Esophagus muscularis mucosa (tissue), 4 donors: ENCODE measurements at regions not wholly inside any gene's neighbourhood (a gene's known extent, or its start where the extent isn't known, plus 50 kb on each side); places are given as distances from the start of the nearest gene placed in this dataset.
A peak's percentile ranks its signal among the peaks of the same experiment; 100 is the strongest.

ENCODE experiments used
- DNase-seq: peaks from one replicate; pipeline ENCODE4 v3.0.0-alpha.2; 2017; ENCODE audit errors: extremely low spot score
- H3K27ac ChIP-seq, 4 donors: fragments of 200-600 bp; sonication (generic); replicated peaks in 1 of 4; 1 replicate in 3 of 4; 2 replicates in 1 of 4; pipeline ENCODE4 v1.5.1; 2016 to 2019; ENCODE audit warnings: mild to moderate bottlenecking in 1 of 4
- H3K27me3 ChIP-seq, 4 donors: fragments of 200-600 bp; sonication (generic); one replicate each; pipeline versions ENCODE4 v1.5.1 to v1.6.0; 2016 to 2019
- H3K36me3 ChIP-seq, 4 donors: fragments of 200-600 bp; sonication (generic); one replicate each; pipeline ENCODE4 v1.5.1; 2016 to 2019
- H3K4me1 ChIP-seq, 4 donors: fragments of 200-600 bp; sonication (generic); one replicate each; pipeline ENCODE4 v1.5.1; 2016 to 2019
- H3K4me3 ChIP-seq, 4 donors: fragments of 200-600 bp; sonication (generic); 1 replicate in 2 of 4; 2 replicates in 2 of 4; pipeline ENCODE4 v1.5.1; 2016 to 2019; ENCODE audit warnings: mild to moderate bottlenecking in 4 of 4, moderate library complexity in 1 of 4
- H3K9me3 ChIP-seq, 4 donors: fragments of 200-600 bp; sonication (generic); 1 replicate in 3 of 4; 2 replicates in 1 of 4; pipeline ENCODE4 v1.5.1; 2016 to 2019
- EP300 ChIP-seq: sonication (generic); formaldehyde crosslinking; IDR thresholded peaks from one replicate; pipeline ENCODE4 v1.6.1; 2017; ENCODE audit warnings: antibody characterized with exemption
- POLR2A ChIP-seq: fragments of 450-650 bp; IDR thresholded peaks from one replicate; pipeline ENCODE4 v1.6.1; 2017; ENCODE audit warnings: antibody characterized with exemption, moderate library complexity, mild to moderate bottlenecking, low read depth
- POLR2AphosphoS5 ChIP-seq, 2 donors: sonication (generic); formaldehyde crosslinking; IDR thresholded peaks; one replicate each; pipeline ENCODE4 v1.6.1; 2017; ENCODE audit warnings: antibody characterized with exemption in 2 of 2
- WGBS: methylation state at CpG from one replicate; pipeline ENCODE4 v1.1.5; 2018; 5-methylcytosine and 5-hydroxymethylcytosine counted together
- intact Hi-C: fragments of 100-400 bp; cut with DNase I; formaldehyde crosslinking; loops from one replicate; pipeline ENCODE4 v1.15.1; 2023
- TF ChIP-seq, protein P1 (sequence below), 3 experiments: fragments of 200-600 bp in 2 of 3; fragments of 450-650 bp in 1 of 3; sonication (generic) in 2 of 3; IDR thresholded peaks; one replicate each; pipeline ENCODE4 v1.5.1; 2017 to 2019; ENCODE audit warnings: antibody characterized with exemption in 3 of 3, mild to moderate bottlenecking in 2 of 3, moderate library complexity in 1 of 3

DNA sequence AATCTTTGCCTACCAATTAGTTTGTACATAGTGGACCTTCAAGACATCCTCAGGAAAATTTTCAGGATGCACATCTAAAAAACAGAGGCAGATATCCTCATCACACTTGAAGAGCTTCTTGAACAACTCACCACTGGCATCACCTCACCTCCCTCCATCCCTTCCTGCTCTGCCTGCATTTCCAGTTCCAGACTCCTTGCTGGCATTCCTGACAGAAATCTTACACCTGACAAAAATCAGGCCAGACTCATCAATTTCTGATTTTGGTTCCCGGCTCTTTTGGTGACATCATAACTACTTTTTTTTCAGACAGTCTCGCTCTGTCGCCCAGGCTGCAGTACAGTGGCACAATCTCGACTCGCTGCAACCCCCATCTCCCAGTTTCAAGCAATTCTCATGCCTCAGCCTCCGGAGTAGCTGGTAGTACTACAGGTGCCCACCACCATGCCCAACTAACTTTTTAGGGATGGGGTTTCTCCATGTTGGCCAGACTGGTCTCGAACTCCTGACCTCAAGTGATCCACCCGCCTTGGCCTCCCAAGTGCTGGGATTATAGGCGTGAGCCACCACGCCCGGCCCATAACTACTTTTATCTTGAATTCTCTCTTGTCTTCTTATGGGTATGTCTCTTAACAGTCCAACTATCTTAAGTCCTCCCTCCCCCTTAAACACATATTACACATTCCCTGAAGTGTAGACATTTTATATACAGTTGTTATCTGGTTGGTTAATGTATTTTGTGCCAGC is 216.6 kb upstream of the IL12A start:
- no peak for DNase-seq
- no peaks in the 10 kb centered on the region for H3K9me3 ChIP-seq
- no peaks in the 10 kb centered on the region for H3K27me3 ChIP-seq
- intact Hi-C loops, result no loop called here
- TF ChIP-seq POLR2A, result no peak
- TF ChIP-seq, protein P1, sequence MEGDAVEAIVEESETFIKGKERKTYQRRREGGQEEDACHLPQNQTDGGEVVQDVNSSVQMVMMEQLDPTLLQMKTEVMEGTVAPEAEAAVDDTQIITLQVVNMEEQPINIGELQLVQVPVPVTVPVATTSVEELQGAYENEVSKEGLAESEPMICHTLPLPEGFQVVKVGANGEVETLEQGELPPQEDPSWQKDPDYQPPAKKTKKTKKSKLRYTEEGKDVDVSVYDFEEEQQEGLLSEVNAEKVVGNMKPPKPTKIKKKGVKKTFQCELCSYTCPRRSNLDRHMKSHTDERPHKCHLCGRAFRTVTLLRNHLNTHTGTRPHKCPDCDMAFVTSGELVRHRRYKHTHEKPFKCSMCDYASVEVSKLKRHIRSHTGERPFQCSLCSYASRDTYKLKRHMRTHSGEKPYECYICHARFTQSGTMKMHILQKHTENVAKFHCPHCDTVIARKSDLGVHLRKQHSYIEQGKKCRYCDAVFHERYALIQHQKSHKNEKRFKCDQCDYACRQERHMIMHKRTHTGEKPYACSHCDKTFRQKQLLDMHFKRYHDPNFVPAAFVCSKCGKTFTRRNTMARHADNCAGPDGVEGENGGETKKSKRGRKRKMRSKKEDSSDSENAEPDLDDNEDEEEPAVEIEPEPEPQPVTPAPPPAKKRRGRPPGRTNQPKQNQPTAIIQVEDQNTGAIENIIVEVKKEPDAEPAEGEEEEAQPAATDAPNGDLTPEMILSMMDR (IDR thresholded peaks at IDR 0.05), result no peak
- peaks cover 43 to 100% (median 97%) of the 10 kb centered on the region in 4 donors for H3K4me1 ChIP-seq
- WGBS, result 90% methylated on average over 11 of the region's 11 CpGs
- H3K4me3 ChIP-seq, result no peak overlapping the region
- peaks cover 0 to 16% (median 4%) of the 10 kb centered on the region in 4 donors for H3K36me3 ChIP-seq
- peak overlapping the region in 3 of 4 donors; percentile 97 to 100 (median 97) for H3K27ac ChIP-seq

DNA sequence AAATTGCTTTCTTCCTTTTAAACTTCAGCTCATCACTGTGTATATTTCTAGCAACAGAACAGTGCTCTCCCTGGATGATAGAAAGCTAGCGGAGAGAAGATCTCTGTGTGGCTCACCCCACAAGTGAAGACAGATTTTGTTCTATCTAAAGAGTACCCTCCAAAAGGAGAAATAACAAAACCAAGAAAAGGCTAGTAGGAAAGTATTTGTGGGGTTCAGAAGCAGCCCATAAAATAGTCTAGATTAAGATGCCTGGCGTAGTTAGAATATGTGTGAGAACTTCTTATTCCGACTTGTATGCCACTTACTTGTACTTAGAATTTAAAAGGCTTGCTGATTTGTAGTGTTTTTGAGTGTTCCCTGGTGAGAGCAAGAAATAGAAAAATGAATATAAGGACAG is 214.9 kb upstream of the IL12A start:
- no peak for TF ChIP-seq EP300
- TF ChIP-seq, protein P1 (IDR thresholded peaks at IDR 0.05), result no peak
- TF ChIP-seq POLR2A, result no peak
- TF ChIP-seq POLR2AphosphoS5 (IDR thresholded peaks at IDR 0.05), result no peak
- H3K27me3 ChIP-seq, result no peaks in the 10 kb centered on the region
- H3K4me3 ChIP-seq, result no peak overlapping the region
- peak overlapping the region in 3 of 4 donors; percentile 97 to 100 (median 97) for H3K27ac ChIP-seq
- intact Hi-C loops, result no loop called here
- H3K4me1 ChIP-seq, result peaks cover 33 to 98% (median 93%) of the 10 kb centered on the region in 4 donors
- DNase-seq, result no peak
- H3K9me3 ChIP-seq, result no peaks in the 10 kb centered on the region
- peaks cover 0 to 13% (median 4%) of the 10 kb centered on the region in 4 donors for H3K36me3 ChIP-seq
- 85% methylated on average over 3 of the region's 3 CpGs for WGBS

DNA sequence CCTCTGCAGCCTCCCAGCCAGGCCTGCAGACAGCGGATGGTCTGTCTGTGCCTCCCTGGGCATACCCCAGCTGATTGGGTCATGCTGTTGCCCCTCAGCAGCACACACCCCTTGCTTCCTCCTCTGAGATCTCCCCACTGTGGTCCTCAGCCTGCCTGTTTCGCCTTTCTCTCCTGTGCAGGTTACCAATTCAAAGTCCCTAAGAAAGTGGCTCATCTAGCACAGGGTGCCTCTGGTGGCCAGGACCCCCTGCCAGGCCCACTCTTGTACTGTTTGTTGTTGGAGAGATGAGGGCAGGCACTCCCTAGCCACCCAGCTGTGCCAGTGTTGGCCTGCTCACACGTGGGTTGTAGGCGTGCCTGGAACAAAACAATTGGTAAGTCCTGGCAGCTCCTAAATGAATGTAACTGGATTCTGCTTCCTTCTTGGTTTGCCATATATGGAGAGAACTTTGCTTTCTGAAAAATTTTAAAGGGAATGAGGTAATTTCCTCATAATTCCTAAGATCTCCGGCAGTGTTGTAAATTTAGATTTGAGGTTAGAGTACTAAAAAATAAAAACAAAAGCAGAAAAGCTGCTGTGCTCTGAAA is 213.2 kb upstream of the IL12A start:
- peak overlapping the region in 2 of 4 donors; percentile 10 to 12 for H3K4me3 ChIP-seq
- H3K4me1 ChIP-seq, result peaks cover 31 to 94% (median 86%) of the 10 kb centered on the region in 4 donors
- WGBS, result 28% methylated on average over 5 of the region's 5 CpGs
- no peak for DNase-seq
- H3K27me3 ChIP-seq, result no peaks in the 10 kb centered on the region
- H3K36me3 ChIP-seq, result peaks cover 0 to 8% (median 4%) of the 10 kb centered on the region in 4 donors
- peak overlapping the region; percentile 72 to 100 (median 97) for H3K27ac ChIP-seq
- TF ChIP-seq POLR2AphosphoS5 (IDR thresholded peaks at IDR 0.05) (peak; percentile 73 to 88), EP300 (no peak)
- H3K9me3 ChIP-seq, result no peaks in the 10 kb centered on the region
- intact Hi-C loops, result no loop called here

DNA sequence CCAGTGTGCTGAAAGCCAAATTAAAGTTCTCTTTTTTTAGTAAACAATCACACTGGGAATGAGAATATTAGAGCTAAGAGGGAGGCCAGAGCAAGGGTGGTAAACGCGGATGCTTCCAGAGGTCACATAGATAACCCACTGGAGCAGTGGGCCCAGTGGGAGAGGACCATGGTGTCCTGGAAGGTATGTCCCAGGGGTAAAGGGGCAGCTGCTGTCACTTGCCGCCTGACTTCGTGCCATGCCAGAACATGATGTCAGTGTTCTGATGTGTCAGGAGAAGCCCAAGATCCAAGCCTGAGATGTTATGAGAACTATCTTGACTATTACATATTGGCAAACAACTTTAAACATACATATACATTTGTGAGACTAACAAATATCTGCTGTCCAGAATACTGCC is 211.9 kb upstream of the IL12A start:
- Histone ChIP-seq H3K9me3 (no peaks in the 10 kb centered on the region), H3K27me3 (no peaks in the 10 kb centered on the region), H3K4me3 (peak overlapping the region in 1 of 4 donors; percentile 12), H3K27ac (peak overlapping the region; percentile 72 to 100 (median 97)), H3K36me3 (peaks cover 0 to 7% (median 4%) of the 10 kb centered on the region in 4 donors), H3K4me1 (peaks cover 32 to 87% (median 82%) of the 10 kb centered on the region in 4 donors)
- DNase-seq, result no peak
- no peak for TF ChIP-seq EP300
- TF ChIP-seq POLR2A, result no peak
- no peak for TF ChIP-seq POLR2AphosphoS5 (IDR thresholded peaks at IDR 0.05)
- TF ChIP-seq, protein P1 (IDR thresholded peaks at IDR 0.05), result no peak
- 60% methylated on average over 4 of the region's 4 CpGs for WGBS
- intact Hi-C loops, result no loop called here

GRCh38 chr3:159779883-159780282 is 208.8 kb upstream of the IL12A start:
- Histone ChIP-seq H3K36me3 (no peaks in the 10 kb centered on the region), H3K9me3 (no peaks in the 10 kb centered on the region), H3K4me1 (peaks cover 27 to 86% (median 82%) of the 10 kb centered on the region in 4 donors), H3K27ac (peak overlapping the region; percentile 10 to 97 (median 46)), H3K4me3 (no peak overlapping the region), H3K27me3 (no peaks in the 10 kb centered on the region)
- intact Hi-C loops, result no loop called here
- DNase-seq, result no peak
- TF ChIP-seq POLR2A (no peak), POLR2AphosphoS5 (IDR thresholded peaks at IDR 0.05) (no peak), EP300 (no peak)
- TF ChIP-seq, protein P1 (IDR thresholded peaks at IDR 0.05), result no peak
- 65% methylated on average over 5 of the region's 6 CpGs for WGBS
